ENCODE measurements at regions not wholly inside any gene's neighbourhood (a gene's known extent, or its start where the extent isn't known, plus 50 kb on each side); places are given as distances from the start of the nearest gene placed in this dataset.

DNA sequence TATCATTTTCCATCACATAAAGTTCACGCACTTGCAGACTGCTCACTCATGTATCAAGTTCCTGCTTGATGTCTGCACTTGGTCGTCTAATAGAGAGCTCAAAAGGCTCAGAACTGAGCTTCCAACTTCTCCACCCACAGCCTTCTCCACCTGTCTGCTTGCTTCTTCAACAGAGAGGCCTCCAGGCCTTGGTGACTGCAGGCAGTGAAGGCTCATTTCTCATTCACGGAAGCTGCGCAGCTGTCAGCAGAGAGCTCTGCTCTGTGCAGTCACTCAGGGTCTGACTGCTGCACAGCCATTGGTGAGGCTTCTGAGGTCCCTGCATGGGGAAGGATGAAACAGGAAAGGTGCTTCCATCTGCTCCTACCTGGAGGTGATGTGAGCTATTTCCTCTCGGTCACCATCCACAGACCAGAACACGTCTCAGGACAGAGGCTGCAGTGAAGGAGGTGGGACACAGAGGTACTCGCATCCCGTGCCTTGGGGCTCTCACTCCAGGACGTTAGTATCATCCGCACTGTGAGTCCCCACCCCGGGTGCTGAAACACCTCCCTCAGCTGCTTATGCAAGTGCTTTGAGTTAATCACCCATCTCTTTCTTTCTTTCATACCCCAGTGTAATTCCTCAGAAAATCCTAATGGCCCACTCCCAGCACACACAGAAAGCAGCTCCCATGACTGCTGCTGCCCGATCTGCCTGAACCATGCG, 126.2 kb downstream of the TMEM18 start:
- DNase-seq (ENCODE audit: low spot score) = no peak

DNA sequence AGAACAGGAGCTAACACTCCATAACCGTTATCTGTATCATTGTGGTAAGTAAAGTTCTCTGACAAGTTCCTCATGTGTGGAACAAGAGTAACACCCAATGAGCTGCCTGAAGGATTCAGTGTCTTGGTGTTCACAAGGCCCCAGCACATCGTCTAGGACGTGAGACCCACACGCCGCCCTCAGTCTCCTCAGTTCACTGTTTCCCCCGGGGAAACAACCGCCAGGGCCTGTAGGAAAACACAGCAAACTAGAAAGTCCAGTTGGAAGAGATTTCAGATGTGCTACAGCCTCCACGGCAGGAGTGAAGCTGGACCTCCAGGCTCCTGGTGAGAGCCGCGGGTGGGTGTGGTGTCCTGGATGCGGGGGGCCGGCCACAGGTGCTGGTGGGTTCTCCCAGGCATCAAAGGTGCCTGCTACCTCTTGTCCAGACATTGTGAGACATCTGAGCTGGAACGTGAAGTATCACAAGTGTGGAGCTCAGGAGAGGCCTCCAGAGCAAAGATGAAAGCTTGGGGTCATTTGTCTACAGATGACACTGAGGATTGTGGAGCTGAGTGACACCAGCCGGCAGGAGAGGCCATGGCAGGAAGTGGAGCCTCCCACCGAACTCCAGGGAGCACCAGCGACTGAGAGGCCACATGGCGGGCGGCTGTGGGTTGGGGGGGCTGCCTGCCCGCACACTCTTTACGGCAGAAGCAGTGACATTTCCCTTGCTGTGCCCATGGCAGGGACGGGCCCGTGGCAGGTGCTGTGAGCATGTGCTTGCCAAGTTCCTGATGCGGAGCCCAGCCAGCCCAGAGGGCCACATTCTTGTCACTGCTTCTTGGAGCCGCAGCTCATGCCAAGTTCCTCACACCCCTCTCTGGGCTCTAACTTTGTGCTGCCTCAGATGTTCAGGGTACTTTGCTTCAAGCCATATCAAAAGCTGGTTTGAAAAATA, 131.2 kb downstream of the TMEM18 start:
- no peak for DNase-seq (ENCODE audit: low spot score)

DNA sequence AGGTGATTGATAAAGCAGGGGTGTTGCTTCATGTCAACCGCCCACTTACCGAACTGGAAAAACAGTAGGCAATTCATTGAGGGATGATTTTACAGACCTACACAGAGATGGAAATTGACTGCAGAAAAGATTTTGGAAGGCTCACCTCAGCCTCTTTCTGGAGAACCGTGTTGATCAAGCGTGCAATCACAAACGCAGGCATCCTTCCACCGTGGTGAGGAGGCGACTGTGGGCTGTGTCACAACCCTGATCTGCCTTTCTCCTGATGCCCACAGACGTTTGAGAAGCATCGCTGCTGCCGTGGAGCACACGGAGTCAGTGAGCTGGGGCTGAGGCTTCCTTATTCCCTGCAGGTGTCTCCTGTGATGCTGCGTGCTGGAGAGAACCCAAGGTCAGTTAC, 132.0 kb downstream of the TMEM18 start:
- DNase-seq (ENCODE audit: low spot score) = no peak

DNA sequence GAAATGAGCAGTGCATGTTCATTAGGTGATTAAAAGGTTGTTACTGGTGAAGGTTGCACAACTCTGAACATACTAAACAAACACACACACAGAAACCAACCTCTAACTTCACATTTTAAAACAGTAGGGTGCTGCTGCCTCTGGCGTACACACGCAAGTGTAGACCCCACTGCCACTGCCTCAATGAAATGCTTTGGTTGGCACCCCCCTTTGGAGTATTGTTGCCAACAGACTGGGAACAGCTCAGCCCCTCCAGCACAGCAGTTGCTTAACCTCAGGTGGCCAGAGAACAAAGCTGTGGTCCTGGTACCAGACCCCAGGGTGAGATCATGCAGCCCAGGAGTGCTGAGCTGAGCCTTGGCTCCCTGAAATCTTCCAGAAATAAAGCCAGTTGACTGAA, 138.6 kb downstream of the TMEM18 start:
- no peak for DNase-seq (ENCODE audit: low spot score)

DNA sequence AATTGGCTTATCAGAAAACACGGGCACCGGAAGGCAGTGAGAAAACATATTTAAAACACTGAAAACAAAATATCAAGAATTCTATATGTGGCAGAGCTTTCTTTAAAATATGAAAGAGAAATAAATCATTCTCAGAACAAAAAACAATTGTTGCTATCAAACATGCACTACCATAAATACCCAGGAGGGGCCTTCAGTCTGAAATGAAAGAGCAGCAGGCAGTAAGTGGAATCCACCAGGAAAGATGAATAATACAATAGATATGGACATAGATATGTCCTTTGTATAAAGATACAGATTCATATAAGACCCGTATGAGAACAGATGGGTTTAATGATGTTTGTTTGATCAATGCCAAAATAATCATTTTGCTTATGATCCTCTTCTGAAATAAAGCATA, 142.0 kb downstream of the TMEM18 start:
- DNase-seq (ENCODE audit: low spot score) = no peak

DNA sequence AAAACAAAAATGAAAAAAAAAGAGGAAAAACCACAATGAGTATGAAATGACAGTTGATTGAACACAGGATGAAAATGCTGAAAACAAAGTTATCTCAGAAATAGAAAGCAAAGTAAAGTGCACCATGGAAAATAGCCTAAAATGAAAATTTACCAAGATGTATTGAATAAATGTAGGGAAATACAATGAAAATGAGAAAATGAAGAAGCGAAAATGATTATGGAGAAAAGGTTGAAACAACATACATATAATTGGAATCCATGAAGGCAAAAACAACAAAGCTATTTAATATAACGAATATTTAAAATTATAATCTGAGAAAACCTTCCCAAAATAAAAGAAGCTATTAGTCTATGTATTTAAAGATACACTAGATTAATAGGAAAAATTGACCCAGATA, 147.4 kb downstream of the TMEM18 start:
- no peak for DNase-seq (ENCODE audit: low spot score)

DNA sequence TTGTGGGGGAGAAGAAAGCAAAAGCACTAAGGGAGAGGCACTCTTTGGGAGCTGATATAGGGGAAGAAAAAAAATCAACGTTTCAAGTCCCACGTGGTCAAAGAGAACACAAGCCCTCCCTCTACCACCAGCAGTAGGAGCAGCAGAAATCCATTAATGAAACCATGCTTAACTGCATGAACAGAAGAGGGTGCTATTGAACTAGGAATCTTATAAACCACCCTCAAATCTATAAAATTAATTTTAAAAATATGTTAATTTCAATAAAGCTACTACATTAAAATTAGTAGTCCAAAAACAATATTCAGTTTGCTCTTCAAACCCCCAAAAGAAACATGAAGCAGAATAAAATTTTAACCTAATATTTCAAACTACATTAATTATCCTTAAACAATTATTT, 147.8 kb downstream of the TMEM18 start:
- no peak for DNase-seq (ENCODE audit: low spot score)

DNA sequence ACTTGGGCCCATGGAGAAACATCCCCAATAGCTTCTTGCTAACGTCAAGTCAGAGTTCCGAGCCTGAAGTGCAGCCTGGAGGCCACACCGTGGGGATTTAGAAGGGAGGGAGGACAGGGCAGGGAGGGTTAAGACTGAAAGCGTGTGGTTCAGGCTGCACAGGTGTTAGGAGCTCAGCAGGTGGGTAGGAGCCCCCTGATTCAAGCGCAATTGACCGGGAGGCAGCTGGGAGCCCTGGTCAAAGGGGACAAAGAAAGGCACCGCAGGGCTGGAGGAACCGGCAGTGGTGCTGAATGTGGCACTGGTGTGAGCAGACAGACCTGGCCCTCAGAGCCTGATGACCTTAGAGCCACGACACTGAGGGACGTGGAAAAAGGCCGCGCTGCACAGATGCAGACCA, 149.6 kb downstream of the TMEM18 start:
- no peak for DNase-seq (ENCODE audit: low spot score)

DNA sequence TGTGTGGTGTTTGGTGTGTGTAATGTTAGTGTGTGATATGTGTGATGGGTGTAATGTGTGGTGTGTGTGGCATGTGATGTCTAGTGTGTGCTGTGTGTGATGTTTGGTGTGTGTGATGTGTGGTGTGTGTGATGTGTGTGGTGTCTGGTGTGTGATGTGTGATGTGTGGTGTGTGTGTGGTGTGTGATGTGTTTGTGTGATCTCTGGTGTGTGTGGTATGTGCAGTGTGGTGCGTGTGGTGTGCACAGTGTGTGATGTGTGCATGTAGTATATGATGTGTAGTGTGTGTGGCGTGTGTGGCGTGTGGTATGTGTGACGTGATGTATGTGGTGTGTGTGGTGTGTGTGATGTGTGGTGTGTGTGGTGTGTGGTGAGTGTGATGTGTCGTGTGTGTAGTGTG, 150.3 kb downstream of the TMEM18 start:
- DNase-seq (ENCODE audit: low spot score) = no peak

DNA sequence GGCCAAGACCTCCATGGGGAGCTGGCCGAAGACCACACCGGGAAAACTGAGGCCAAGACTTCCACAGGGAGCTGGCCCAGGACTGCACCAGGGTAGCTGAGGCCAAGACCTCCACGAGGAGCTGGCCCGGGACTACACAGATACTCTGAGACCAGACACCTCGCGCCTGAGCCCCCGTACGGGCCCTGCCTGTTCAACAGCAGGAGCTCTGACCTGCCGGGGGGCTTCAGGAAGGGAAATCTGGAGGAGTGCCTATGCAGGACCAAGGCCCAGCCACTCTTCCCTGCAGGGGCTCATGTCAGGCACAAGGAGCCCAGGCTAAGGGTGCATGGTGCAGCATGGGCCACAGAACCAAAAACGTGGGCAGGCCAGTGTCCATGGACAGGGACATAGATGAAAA, 151.6 kb downstream of the TMEM18 start:
- no peak for DNase-seq (ENCODE audit: low spot score)

DNA sequence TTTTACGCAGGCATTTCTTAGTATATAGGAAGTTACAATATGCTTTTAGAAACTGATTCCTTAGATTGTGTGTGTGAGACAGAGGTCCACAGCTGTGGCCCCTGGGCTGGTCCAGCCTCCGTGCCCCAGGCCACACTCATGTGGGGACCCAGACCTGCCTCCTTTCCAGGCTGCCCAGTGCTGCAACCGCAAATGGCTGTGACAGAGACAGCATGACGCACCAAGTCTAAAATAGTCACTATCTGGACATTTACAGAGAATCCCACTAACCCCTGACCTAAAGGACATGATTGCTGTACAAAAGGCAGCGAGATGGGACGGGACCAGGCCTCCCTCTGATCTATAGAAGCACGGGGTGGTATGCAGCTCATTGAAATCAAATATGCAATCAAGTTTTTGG, 152.2 kb downstream of the TMEM18 start:
- DNase-seq (ENCODE audit: low spot score) = no peak

DNA sequence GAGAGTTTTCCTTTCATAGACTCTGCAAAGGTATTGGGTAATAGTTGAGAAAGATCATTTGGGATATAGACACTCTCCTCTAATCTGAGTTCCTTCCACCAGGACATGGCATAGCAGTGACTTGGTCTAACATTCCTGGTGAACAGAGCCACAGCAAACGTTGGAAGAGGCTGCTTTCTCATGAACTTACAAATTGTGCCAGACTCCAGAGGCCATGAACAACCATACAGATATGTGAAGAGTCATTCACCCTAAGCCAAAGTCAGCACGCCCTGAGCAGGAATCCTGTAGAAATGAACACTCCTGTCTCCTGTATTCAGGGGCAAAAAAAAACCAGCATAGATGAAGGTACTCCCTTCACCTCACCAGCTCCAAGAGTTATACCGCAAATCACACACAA, 152.8 kb downstream of the TMEM18 start:
- no peak for DNase-seq (ENCODE audit: low spot score)

DNA sequence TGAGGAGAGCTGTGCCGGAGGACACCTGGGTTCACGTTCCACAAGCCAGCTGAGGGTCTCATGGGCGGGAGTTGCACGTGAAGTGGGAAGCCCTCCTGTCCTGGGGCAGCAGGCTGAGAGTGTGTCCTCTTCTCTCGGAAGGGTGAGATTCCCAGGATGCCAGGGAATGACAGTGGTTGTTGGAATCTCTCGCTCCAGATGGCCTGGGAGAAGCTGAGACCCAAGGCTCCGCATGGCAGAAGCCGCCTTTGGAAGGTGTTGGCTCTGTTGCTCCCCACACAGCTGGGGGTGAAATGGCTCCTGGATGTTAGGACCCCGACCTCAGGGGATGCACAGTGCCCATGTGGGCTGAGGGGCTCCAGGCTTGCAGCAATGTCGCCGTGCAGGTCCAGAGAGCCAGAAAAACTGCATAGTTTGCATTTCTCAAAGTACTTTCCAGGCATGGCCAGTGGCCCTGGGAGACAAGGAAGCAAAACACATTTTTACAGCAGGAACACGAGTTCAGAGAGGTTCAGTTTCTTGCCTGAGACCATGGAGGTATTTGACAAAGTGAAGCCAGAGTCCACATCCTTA, 153.4 kb downstream of the TMEM18 start:
- no peak for DNase-seq (ENCODE audit: low spot score)

DNA sequence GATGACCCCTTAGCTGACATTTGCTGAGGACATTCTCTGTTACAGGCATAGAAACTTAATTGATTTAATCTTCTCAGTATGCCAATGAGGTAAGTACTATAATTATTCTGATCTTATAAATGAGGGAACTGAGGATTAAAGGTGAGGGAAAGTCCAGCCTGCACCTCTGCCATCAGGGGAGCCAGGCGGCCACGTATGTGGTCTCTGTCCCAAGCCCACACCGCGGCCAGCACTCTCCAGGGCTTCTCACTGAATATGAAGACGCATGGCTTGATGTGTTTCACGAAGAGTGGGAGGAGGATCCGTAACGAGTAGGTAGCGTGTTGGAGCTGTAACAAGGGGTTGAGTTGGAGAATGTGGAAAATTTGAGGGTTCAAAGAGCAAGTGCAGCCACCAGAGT, 154.4 kb downstream of the TMEM18 start:
- no peak for DNase-seq (ENCODE audit: low spot score)

DNA sequence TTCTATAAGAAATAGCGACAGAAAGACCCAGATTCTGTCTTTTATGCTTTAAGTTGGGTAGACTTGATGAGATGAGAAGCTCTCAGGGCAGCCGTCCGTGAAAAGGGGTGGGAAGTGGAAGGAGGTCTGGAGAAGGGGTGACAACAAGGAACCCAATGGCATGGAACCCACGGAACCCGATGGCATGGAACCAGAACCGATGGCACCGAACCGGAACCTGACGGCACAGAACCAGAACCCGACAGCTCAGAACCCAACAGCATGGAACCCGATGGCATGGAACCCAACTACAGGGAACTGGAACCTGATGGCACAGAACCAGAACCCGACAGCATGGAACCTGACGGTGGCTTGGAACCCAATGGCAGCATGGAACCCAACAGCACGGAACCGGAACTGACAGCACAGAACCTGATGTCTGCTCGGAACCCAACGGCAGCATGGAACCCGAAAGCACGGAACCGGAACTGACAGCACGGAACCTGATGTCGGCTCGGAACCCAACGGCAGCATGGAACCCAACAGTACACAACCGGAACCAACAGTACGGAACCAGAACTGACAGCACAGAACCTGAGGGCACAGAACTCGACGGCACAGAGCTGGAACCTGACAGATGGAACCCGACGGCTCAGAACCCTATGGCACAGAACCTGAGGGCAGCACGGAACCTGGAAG, 155.2 kb downstream of the TMEM18 start:
- no peak for DNase-seq (ENCODE audit: low spot score)

DNA sequence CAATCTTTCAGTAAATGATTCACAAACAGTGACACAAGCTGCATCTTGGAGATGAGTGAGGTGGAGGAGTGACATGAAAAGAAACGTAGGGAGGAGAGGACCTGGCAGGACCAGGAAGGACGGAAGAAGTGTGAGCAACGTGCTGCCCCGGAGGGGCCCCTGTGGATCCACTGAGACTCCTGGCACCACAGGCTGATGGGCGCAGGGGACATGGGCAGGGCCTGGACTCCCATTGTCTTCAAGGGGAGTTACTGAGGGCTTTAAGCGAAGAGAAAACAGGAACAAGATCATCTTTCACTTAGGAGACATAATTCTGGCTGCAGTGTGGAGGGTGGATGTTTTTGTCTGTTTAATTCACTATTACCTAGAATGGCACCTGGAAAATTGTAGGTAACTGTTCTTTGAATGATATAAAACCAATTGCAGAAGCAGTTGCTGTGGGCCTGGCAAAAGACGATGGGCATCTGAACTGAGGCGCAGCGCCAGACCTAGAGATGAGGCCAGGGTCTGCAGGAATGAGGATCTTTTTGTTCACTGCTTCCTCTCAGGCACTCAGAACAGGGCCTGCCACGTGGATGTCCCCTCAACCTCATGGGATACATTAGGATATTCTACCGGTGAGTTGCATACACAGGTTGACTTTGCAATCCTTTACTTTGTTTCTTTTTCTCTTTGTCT, 156.4 kb downstream of the TMEM18 start:
- DNase-seq (ENCODE audit: low spot score) = no peak

DNA sequence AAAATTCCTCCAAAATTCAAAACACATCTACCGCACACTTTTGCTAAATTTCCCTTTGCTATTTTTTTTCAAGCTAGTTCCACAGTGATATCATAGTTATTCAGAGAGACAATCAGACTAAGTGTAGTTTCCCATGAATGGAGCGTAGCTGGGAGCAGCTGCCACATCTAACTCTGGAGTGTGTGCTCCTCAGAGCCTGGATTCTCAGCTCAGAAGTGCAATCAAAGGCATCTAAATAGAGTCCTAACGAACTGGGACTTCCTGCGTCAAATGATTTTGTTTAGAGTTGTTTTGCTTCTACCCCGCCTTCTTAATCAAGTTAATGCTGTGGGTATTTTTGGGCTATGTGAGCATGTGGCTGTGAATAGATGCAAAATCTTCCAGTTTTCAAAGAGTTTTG, 160.3 kb downstream of the TMEM18 start:
- no peak for DNase-seq (ENCODE audit: low spot score)

DNA sequence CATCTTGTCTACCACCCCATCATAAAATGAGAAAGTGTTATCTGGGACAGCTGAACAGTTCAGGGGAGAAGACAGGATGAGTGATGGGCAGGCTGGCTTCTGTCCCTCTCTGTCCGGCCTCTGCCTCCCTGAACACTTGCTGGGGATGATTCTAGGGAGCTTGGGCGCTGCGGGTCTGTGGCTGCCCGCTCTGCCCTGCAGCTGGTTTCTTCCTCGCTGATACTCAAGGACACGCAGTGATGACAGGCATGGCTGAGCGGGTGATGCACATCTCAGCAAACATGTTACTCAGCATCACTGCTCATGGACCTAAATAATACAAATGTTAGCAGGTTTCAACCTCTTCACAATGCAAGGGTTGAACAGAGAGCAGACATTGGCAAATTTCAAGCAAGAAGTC, 161.1 kb downstream of the TMEM18 start:
- no peak for DNase-seq (ENCODE audit: low spot score)

DNA sequence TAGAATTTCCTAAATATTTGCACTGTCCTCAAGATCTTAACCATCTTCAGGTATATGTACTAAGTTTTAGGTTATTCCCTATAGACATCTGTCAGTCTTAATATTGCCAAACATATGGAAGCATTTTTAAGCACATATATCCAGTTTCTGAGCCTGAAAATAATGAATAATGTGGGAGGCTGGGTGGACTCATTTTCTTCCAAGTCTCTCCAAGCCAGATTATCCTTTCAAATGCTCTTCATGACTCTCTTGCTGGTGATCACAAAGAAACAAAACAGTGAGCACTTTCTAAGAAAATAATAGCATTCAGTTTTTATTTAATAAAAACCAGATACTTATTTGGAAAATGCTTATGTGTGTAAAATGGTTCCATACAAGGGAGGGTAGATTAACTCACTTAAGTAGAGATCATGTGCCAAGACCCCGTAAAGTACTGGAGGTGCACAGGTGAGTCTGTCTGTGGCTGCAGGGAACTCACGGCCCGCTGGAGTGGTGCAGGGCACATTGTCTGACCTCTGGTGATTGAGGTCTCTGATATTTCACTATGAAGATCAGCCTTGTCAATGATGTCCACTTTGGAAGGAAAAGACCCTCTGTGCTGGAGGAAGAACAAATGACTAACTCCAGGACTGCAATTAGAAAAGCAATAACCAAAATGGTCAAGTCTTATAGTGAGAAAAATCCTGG, 161.6 kb downstream of the TMEM18 start:
- DNase-seq (ENCODE audit: low spot score) = no peak

DNA sequence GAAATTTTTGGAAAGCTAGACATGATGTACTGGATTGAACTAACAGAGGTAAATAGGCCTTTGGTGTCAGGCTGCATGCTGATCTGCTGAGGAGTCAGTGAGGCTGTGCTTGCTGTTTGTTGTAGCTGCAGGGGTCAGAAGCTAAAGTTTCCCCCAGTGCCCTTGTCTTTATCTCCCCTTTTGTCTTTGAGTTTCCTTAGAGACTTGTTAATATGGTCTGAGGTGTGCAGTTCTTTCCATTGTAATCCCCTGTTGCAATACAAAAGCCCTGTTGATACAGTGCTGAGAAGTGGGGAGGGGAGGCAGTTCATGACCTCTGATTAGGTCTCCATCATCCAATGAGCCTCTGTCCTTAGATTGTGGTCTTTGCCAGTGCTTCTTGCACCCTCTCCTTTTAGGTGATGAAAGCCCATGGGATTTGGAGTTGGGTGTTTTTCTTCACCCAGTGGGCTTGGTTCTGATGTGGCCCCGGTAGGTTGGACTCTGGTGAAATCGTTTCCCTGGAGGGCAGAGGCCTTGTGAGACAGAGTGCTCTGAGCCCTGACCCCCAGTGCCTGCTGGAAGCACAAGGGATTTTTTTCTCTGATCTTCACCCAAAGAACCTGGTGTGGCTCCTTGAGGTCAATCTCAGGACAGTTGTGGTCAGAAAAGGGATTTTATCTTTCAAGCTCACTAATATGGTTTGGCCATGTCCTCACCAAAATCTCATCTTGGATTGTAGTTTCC, 163.1 kb downstream of the TMEM18 start:
- DNase-seq (ENCODE audit: low spot score) = no peak

DNA sequence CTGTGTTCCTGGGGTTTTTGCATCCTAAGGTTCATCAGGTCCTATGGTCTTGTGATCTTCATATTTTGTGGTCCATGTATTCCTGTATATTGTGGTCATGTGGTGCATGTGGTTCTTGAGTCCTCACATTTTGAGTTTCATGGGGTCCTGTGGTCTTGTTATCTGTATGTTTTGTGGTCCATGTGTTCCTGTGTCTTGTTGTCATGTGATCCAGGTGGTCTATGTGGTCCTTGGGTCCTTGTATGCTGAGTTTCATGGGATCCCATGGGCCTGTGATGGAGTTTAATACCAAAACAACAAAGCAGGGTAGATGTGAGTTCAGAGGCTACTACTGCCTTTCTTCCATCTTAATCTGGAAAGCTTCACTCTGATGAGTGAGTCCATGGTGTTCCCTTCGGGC, 166.4 kb downstream of the TMEM18 start:
- no peak for DNase-seq (ENCODE audit: low spot score)
